ENCODE measurements at regions not wholly inside any gene's neighbourhood (a gene's known extent, or its start where the extent isn't known, plus 50 kb on each side); places are given as distances from the start of the nearest gene placed in this dataset.

DNA sequence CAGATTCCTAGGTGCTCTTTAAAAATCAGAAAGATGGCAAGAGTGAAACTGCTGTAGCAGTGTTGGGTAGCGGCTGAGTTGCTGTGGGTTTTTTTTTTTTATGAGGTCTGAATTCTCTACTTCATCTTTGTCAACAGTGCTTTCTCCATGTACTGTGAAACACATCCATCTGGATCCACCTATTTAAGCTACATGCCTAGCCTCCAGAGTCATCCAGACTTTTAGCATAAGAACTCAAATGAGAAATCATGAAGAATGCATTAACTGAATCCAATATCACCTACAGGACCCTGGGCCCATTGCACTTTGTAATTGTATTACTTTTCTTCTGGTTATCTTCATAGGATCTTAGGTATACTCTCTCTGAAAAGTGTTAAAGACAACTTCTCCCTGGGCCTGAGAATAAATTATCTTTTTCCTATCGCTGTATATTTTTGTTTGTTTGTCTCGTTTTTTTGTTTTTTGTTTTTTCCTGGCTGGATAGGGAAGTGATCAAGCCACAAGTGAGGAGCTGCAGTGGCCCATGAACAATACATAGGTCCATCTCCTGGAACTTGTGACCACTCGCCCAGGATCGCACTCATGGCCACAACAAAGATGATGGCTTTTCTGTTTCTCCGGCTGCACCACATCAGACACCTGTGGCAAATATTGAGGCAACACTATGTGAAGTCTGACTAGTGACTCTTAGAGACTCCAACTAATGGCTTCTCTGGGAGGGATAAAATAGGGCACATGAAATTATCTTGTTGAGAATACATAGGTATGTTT, 609.9 kb upstream of the AGTR1 start:
- intact Hi-C loops (cut with DNase I) = no loop called here
- ATAC-seq = no peak
- H3K4me3 ChIP-seq = no peak overlapping the region
- no peak overlapping the region for H3K27ac ChIP-seq
- TF ChIP-seq, protein P1, sequence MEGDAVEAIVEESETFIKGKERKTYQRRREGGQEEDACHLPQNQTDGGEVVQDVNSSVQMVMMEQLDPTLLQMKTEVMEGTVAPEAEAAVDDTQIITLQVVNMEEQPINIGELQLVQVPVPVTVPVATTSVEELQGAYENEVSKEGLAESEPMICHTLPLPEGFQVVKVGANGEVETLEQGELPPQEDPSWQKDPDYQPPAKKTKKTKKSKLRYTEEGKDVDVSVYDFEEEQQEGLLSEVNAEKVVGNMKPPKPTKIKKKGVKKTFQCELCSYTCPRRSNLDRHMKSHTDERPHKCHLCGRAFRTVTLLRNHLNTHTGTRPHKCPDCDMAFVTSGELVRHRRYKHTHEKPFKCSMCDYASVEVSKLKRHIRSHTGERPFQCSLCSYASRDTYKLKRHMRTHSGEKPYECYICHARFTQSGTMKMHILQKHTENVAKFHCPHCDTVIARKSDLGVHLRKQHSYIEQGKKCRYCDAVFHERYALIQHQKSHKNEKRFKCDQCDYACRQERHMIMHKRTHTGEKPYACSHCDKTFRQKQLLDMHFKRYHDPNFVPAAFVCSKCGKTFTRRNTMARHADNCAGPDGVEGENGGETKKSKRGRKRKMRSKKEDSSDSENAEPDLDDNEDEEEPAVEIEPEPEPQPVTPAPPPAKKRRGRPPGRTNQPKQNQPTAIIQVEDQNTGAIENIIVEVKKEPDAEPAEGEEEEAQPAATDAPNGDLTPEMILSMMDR (IDR thresholded peaks at IDR 0.05) = no peak
- no peak for TF ChIP-seq POLR2A (IDR thresholded peaks at IDR 0.05)
- no peaks in the 10 kb centered on the region for H3K27me3 ChIP-seq
- no peak for DNase-seq
- H3K4me1 ChIP-seq = no peaks in the 10 kb centered on the region
- WGBS, 4 donors = 86 to 89% (median 88%) methylated on average over 6 of the region's 6 CpGs
- no peaks in the 10 kb centered on the region for H3K36me3 ChIP-seq
- no peaks in the 10 kb centered on the region for H3K9me3 ChIP-seq

DNA sequence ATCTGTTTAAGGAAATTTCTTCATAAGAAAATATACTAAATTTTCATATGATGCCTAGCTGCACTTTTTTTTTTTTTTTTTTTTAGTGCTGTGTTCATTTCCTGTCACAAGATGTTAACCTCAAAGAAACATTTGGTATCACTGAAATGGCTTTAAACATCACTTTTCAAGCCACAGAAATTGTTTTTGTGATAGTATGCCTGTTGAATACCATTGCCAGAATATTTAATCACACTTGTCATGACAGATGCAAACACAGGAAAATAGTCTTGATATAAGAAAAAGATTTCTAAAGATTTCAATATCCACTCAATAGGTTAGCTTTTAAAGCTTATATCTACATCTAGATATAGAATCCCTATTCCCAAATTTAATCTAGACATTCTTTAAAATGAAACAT, 608.5 kb upstream of the AGTR1 start:
- no peak for TF ChIP-seq POLR2A (IDR thresholded peaks at IDR 0.05)
- TF ChIP-seq, protein P1 (IDR thresholded peaks at IDR 0.05) = no peak
- no peak for ATAC-seq
- H3K4me1 ChIP-seq = no peaks in the 10 kb centered on the region
- no peaks in the 10 kb centered on the region for H3K27me3 ChIP-seq
- H3K9me3 ChIP-seq = no peaks in the 10 kb centered on the region
- H3K4me3 ChIP-seq = no peak overlapping the region
- intact Hi-C loops (cut with DNase I) = no loop called here
- no peaks in the 10 kb centered on the region for H3K36me3 ChIP-seq
- no peak for DNase-seq
- H3K27ac ChIP-seq = no peak overlapping the region

DNA sequence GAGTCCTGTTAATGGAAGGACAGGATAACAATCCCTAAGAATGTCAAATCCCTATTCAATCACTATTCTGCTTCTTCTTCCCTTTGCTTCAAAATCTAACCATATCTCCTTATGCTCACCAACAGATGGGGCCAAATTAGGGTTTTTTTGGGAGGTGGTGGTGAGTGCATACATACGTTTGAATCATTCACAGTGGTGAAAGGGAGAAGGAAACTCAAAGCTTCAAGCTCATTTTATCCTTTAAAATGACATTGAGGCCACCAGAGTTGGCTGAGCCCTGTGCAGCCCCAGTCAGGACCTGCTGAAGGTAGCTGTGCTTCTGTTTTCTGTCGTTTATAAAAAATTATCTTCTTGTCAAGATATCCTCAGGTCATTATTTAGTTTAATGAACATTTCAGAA, 607.5 kb upstream of the AGTR1 start:
- DNase-seq (no peak), ATAC-seq (no peak)
- no peaks in the 10 kb centered on the region for H3K27me3 ChIP-seq
- no peaks in the 10 kb centered on the region for H3K9me3 ChIP-seq
- no peak overlapping the region for H3K27ac ChIP-seq
- no peak overlapping the region for H3K4me3 ChIP-seq
- 42 to 52% (median 46%) methylated on average over 2 of the region's 2 CpGs for WGBS, 4 donors
- no peaks in the 10 kb centered on the region for H3K36me3 ChIP-seq
- no peaks in the 10 kb centered on the region for H3K4me1 ChIP-seq
- intact Hi-C loops (cut with DNase I) = no loop called here
- TF ChIP-seq POLR2A (IDR thresholded peaks at IDR 0.05) = no peak
- TF ChIP-seq, protein P1 (IDR thresholded peaks at IDR 0.05) = no peak

DNA sequence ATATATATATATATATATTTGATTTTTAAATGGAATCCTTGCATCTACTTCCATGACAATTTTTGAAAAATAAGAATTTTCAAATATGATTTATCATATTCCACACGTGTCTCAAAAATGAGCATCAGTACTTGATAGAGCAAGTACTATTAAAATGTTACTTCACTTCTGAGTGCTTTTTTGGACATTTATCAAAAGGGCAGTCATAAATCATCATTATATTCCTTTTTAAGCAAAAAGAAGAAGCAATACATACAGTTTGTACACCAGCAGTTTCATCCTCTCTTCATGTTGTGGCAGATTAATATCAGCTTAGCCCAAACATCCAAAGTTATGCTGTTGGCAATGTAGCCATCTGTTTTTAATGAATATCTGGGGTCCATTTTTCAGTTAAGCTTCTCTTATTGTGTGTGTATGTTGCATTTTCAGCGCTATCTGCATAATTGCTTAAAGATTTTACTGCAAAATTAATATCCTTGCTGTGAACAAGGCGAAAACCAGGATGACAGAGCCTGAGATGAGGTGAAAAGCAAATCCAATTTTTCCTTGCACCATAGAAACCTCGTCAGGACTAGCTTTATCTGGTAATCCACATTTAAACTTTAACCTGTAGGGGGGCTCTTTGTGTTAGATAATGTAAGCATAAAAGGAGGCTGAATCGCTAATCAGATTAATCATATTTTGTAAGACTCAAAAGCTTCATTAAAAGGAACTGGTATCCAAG, 604.9 kb upstream of the AGTR1 start:
- H3K36me3 ChIP-seq = no peaks in the 10 kb centered on the region
- H3K4me1 ChIP-seq = no peaks in the 10 kb centered on the region
- H3K27ac ChIP-seq = no peak overlapping the region
- 69 to 73% (median 71%) methylated on average over 5 of the region's 5 CpGs for WGBS, 4 donors
- no peak overlapping the region for H3K4me3 ChIP-seq
- H3K9me3 ChIP-seq = no peaks in the 10 kb centered on the region
- intact Hi-C loops (cut with DNase I) = no loop called here
- DNase-seq = no peak
- TF ChIP-seq, protein P1 (IDR thresholded peaks at IDR 0.05) = no peak
- H3K27me3 ChIP-seq = no peaks in the 10 kb centered on the region
- no peak for ATAC-seq
